Stimulated activated naive B cell treated with anti-CD40 and anti-IgM and Interleukin-4, amounts not matched to agents 10 μg/mL and 1 μg/mL and 100 μg/mL, for 72 hours (primary cell): ENCODE measurements at regions not wholly inside any gene's neighbourhood (a gene's known extent, or its start where the extent isn't known, plus 50 kb on each side); places are given as distances from the start of the nearest gene placed in this dataset.

Source experiments
- ATAC-seq, 2 donors: fragments of 150-1000 bp; cut with Tn5 transposase; replicated peaks; 2 replicates each; pipeline ENCODE4 v1.10.0; 2021; ENCODE audit warnings: moderate library complexity in 1 of 2
- DNase-seq: peaks from one replicate; pipeline ENCODE4 v3.0.0; 2021
- H3K27ac Mint-ChIP-seq: one replicate; pipeline ENCODE4 v1.8.0; 2022; ENCODE audit warnings: mild to moderate bottlenecking, mixed read lengths
- H3K27me3 Mint-ChIP-seq, 2 donors: one replicate each; pipeline ENCODE4 v1.8.0; 2022; ENCODE audit warnings: mixed read lengths in 2 of 2
- H3K36me3 Mint-ChIP-seq, 2 donors: one replicate each; pipeline ENCODE4 v1.8.0; 2022; ENCODE audit warnings: mixed read lengths in 2 of 2, mild to moderate bottlenecking in 1 of 2
- H3K4me1 Mint-ChIP-seq, 2 donors: one replicate each; pipeline ENCODE4 v1.8.0; 2022; ENCODE audit warnings: mixed read lengths in 2 of 2, mild to moderate bottlenecking in 1 of 2
- H3K4me3 Mint-ChIP-seq, 2 donors: one replicate each; pipeline ENCODE4 v1.8.0; 2022; ENCODE audit warnings: mild to moderate bottlenecking in 2 of 2, mixed read lengths in 2 of 2, moderate library complexity in 1 of 2
- H3K9me3 Mint-ChIP-seq, 2 donors: one replicate each; pipeline ENCODE4 v1.8.0; 2022; ENCODE audit warnings: mixed read lengths in 2 of 2, mild to moderate bottlenecking in 1 of 2

GRCh38 chr1:114270282-114270681 is 116.6 kb upstream of the SYT6 start:
- no peak overlapping the region for H3K27ac Mint-ChIP-seq
- H3K36me3 Mint-ChIP-seq = no peaks in the 10 kb centered on the region
- peaks cover 0 to 3% of the 10 kb centered on the region in 2 donors for H3K9me3 Mint-ChIP-seq
- H3K27me3 Mint-ChIP-seq = peaks cover 27 to 30% of the 10 kb centered on the region in 2 donors
- ATAC-seq = no peak
- no peak overlapping the region for H3K4me3 Mint-ChIP-seq
- DNase-seq = no peak
- no peaks in the 10 kb centered on the region for H3K4me1 Mint-ChIP-seq

GRCh38 chr1:114269539-114269938 is 115.9 kb upstream of the SYT6 start:
- Mint-ChIP-seq H3K9me3 (peaks cover 0 to 3% of the 10 kb centered on the region in 2 donors), H3K27ac (no peak overlapping the region), H3K27me3 (peaks cover 22 to 25% of the 10 kb centered on the region in 2 donors), H3K4me1 (no peaks in the 10 kb centered on the region), H3K4me3 (no peak overlapping the region), H3K36me3 (no peaks in the 10 kb centered on the region)
- ATAC-seq (no peak), DNase-seq (no peak)

DNA sequence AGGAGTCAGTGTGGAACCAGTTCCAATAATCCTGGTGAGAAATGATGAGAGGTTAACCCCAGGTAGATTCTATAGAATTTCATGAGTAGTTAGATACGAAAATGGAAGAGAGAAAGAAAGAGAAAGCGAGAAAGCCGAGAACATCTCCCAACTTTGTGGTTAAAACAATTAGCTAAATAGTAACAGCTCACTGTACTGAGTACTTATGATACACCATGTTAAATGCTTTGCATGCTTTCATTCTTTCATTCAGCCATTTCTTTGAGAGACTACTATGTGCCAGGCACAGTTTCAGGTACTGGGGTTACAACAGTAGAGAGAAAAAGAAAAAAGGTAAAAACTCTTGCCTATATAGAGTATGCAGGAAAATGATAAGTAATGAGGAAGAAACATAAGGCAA is 109.7 kb upstream of the SYT6 start:
- Mint-ChIP-seq H3K27ac (no peak overlapping the region), H3K36me3 (no peaks in the 10 kb centered on the region), H3K9me3 (peaks cover 0 to 3% of the 10 kb centered on the region in 2 donors), H3K27me3 (peaks cover 14 to 16% of the 10 kb centered on the region in 2 donors), H3K4me3 (no peak overlapping the region), H3K4me1 (no peaks in the 10 kb centered on the region)
- no peak for ATAC-seq
- DNase-seq = no peak

- no peaks in the 10 kb centered on the region for H3K4me1 Mint-ChIP-seq
- DNase-seq (no peak), ATAC-seq (no peak)
These were observed 108.7 kb upstream of the SYT6 start for GRCh38 chr1:114262337-114262736.

DNA sequence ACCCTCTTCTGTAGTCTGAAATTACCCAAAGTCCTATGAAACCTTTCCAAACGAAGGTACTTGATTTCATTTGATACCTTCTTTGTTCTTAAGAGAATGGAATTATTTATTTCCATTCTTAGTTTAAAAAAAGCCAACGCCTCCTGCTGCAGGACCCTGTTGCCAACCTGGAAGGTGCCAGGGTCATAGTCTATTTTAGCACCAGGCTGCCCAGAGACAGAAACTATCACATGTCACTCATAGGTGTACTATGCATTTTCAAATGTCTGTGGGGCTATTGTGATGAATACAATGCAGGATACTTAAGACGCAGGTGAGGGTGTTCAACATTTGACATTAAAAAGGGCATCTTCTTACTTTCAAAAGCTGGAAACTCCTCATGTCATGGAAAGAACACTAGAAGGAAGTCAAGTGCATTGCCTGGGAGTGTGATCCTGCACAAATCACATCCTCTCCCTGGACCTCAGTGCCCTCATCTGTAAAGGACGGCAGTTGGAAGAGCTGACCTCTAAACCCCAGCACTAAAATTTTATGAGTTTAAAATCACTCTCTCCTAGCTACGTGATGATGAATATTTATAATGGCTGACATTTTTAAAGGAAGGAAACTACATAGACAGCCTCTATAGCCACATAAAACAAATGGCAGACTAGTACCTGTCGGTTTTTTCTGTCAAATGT is 107.3 kb upstream of the SYT6 start:
- no peaks in the 10 kb centered on the region for H3K4me1 Mint-ChIP-seq
- H3K27me3 Mint-ChIP-seq = peaks cover 5 to 8% of the 10 kb centered on the region in 2 donors
- DNase-seq (no peak), ATAC-seq (no peak)
- H3K4me3 Mint-ChIP-seq = no peak overlapping the region
- no peaks in the 10 kb centered on the region for H3K36me3 Mint-ChIP-seq
- H3K9me3 Mint-ChIP-seq = no peaks in the 10 kb centered on the region
- no peak overlapping the region for H3K27ac Mint-ChIP-seq

More at GRCh38 chr1:114262337-114262736, 108.7 kb upstream of the SYT6 start:
- Mint-ChIP-seq H3K27me3 (peaks cover 14 to 16% of the 10 kb centered on the region in 2 donors), H3K9me3 (peaks cover 0 to 3% of the 10 kb centered on the region in 2 donors), H3K27ac (no peak overlapping the region), H3K4me3 (no peak overlapping the region), H3K36me3 (no peaks in the 10 kb centered on the region)

GRCh38 chr1:114259511-114260160 is 106.0 kb upstream of the SYT6 start:
- Mint-ChIP-seq H3K4me1 (no peaks in the 10 kb centered on the region), H3K27ac (no peak overlapping the region), H3K36me3 (no peaks in the 10 kb centered on the region), H3K9me3 (no peaks in the 10 kb centered on the region), H3K27me3 (no peaks in the 10 kb centered on the region), H3K4me3 (no peak overlapping the region)
- no peak for ATAC-seq
- DNase-seq = no peak

DNA sequence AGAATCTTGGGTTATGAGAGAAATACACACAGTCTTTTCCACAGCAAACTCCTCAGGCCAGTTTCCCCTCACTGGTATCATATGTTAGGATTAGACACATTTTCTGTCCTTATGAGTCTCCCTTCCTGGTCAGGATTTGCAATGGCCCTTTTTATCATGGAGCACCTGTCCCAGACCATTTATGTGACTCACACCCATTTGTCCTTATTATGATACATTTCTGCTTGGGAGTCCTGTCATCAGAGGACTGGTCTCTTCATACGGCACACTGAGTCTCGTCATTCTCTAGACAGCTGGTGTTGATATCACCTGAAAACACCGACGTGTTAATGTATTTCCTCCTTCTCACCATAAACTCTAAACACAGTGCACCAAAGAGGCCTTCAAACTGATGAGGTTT is 105.0 kb upstream of the SYT6 start:
- DNase-seq = no peak
- H3K27ac Mint-ChIP-seq = no peak overlapping the region
- H3K4me1 Mint-ChIP-seq = no peaks in the 10 kb centered on the region
- no peaks in the 10 kb centered on the region for H3K36me3 Mint-ChIP-seq
- ATAC-seq = no peak
- no peaks in the 10 kb centered on the region for H3K9me3 Mint-ChIP-seq
- H3K27me3 Mint-ChIP-seq = no peaks in the 10 kb centered on the region
- no peak overlapping the region for H3K4me3 Mint-ChIP-seq

GRCh38 chr1:114258074-114258473 is 104.4 kb upstream of the SYT6 start:
- no peak for ATAC-seq
- Mint-ChIP-seq H3K9me3 (no peaks in the 10 kb centered on the region), H3K27ac (no peak overlapping the region), H3K36me3 (no peaks in the 10 kb centered on the region), H3K4me1 (no peaks in the 10 kb centered on the region), H3K4me3 (no peak overlapping the region), H3K27me3 (no peaks in the 10 kb centered on the region)
- DNase-seq = no peak

DNA sequence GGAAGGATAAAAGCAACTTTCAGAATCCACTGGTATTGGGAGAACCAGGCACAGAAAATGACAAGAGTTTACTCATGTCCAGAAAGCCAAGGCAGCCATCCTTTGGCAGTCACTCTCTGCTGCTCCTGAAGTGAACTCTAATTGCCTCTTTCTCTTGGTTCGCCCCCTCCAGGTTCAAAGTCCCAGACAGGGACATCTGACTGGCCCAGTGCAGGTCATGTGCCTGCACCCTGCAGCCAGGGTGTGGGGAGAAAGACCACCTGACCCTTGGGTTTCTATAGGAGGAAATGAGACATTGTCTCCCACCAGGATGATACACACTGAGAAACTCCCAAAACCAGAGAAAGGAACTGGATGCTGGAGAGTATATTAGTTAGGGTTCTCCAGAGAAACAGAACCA is 103.9 kb upstream of the SYT6 start:
- ATAC-seq (no peak), DNase-seq (no peak)
- no peaks in the 10 kb centered on the region for H3K9me3 Mint-ChIP-seq
- H3K27ac Mint-ChIP-seq = no peak overlapping the region
- no peaks in the 10 kb centered on the region for H3K4me1 Mint-ChIP-seq
- no peaks in the 10 kb centered on the region for H3K27me3 Mint-ChIP-seq
- no peaks in the 10 kb centered on the region for H3K36me3 Mint-ChIP-seq
- no peak overlapping the region for H3K4me3 Mint-ChIP-seq

DNA sequence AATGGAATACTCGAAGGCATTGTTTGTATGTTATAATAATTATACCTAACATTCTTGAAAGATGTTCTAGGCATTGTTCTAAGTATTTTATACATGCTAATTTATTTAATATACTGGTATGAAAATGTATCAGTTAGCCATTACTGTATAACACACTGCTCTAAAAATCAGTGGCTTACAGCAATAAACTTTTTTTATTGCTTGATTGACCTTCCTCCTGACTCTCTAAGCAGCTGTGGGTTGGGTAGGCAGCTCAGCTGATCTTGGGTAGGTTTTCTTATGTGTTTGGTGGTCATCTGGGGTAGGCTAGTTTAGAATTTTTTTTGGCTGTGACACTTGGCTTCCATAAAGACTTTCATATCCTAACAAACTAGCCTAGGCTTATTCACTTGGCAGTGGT is 100.2 kb upstream of the SYT6 start:
- Mint-ChIP-seq H3K36me3 (no peaks in the 10 kb centered on the region), H3K27ac (no peak overlapping the region), H3K4me3 (no peak overlapping the region), H3K4me1 (no peaks in the 10 kb centered on the region), H3K9me3 (no peaks in the 10 kb centered on the region), H3K27me3 (no peaks in the 10 kb centered on the region)
- ATAC-seq (no peak), DNase-seq (no peak)

DNA sequence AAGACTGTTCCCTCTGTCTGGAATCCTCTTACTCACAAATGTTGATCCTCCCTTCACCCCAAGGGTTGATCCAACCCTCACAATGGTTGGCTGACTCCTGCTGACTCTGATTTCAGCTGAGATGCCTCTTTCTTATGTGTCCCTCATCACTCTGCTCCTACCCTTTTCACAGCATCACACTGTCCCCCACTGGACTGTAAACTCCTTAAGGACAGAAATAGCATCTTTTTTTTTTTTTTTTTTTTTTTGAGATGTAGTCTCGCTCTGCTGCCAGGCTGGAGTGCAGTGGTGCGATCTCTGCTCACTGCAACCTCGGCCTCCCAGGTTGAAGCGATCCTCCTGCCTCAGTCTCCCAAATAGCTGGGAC is 97.9 kb upstream of the SYT6 start:
- ATAC-seq (no peak), DNase-seq (no peak)
- Mint-ChIP-seq H3K4me3 (no peak overlapping the region), H3K9me3 (no peaks in the 10 kb centered on the region), H3K27me3 (no peaks in the 10 kb centered on the region), H3K36me3 (no peaks in the 10 kb centered on the region), H3K27ac (no peak overlapping the region), H3K4me1 (no peaks in the 10 kb centered on the region)

DNA sequence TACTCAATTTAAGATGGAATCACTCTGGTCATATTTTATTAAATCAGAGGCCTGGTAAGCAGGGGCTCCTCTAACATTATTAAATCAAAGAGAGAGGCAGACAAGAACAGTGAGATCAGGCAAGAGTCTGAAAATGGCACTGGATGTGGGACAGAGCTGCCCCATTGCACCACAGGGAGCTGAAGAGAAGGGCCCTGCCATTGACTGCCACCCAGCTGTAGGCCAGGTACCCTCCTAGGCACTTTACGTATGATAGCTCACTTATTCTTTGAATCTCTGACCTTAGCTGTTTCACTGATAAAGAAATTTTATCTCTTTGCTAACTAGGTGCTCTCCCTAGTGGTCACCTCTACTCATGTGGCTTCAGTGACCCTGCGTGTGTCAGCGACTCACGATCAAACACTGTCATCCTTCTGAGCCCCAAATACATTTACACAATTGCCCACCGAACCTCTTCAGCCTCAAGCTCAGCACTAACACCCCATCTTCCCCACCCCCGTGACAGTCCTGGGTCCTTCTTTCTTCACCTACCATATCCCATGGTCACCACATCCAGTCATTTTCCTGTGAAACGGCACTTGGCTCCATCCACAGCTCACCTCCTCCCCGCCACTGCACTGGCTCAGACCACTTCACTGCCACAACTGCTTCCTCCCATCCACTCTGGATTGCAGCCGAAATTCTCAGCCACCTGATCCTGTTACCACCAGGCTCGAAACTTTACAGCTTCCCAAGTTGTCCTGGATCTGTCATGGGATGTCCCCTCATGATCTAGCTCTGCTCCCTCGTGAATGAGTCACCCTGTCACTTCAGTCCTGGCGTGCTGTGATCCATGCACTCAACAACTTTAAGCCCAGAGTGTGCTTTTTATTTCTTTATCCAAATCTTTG is 97.3 kb upstream of the SYT6 start:
- DNase-seq (no peak), ATAC-seq (no peak)
- peaks cover 0 to 2% of the 10 kb centered on the region in 2 donors for H3K9me3 Mint-ChIP-seq
- H3K27me3 Mint-ChIP-seq = no peaks in the 10 kb centered on the region
- H3K36me3 Mint-ChIP-seq = no peaks in the 10 kb centered on the region
- no peak overlapping the region for H3K27ac Mint-ChIP-seq
- H3K4me1 Mint-ChIP-seq = no peaks in the 10 kb centered on the region
- H3K4me3 Mint-ChIP-seq = no peak overlapping the region

GRCh38 chr1:114249691-114250090 is 96.0 kb upstream of the SYT6 start:
- Mint-ChIP-seq H3K27me3 (peaks cover under 1 to 8% of the 10 kb centered on the region in 2 donors), H3K27ac (no peak overlapping the region), H3K4me1 (no peaks in the 10 kb centered on the region), H3K4me3 (no peak overlapping the region), H3K9me3 (peaks cover 1 to 3% of the 10 kb centered on the region in 2 donors), H3K36me3 (no peaks in the 10 kb centered on the region)
- ATAC-seq = no peak
- no peak for DNase-seq

DNA sequence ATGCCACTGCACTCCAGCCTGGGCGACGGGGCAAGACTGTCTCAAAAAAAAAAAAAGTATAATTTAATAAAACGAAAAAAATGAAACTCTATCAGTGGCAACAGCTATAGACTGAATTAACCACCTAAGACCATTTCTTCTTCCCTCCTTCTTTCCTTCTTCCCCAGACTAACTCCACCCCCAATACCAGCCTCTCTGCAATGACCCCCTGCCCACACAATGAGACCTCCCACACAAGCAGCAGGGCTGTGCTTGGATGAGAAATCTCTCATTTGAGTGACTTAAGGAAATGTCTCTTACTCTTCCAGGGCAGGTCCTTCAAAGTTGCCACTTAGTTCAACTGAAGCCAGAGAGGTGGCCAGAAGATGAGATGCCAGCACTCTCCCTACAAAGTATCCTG is 94.5 kb upstream of the SYT6 start:
- Mint-ChIP-seq H3K27me3 (peaks cover 8 to 18% of the 10 kb centered on the region in 2 donors), H3K4me3 (no peak overlapping the region), H3K36me3 (no peaks in the 10 kb centered on the region), H3K27ac (no peak overlapping the region), H3K9me3 (peaks cover 9 to 12% of the 10 kb centered on the region in 2 donors), H3K4me1 (no peaks in the 10 kb centered on the region)
- ATAC-seq (no peak), DNase-seq (no peak)
